ENCODE measurements at regions not wholly inside any gene's neighbourhood (a gene's known extent, or its start where the extent isn't known, plus 50 kb on each side); places are given as distances from the start of the nearest gene placed in this dataset.

GRCh38 chr16:24452724-24453123, 86.6 kb upstream of the RBBP6 start:
- no peaks in the 10 kb centered on the region for H3K27me3 ChIP-seq (ENCODE audit: insufficient read depth, low read length)
- no peaks in the 10 kb centered on the region for H3K36me3 ChIP-seq (ENCODE audit: insufficient read depth, low read depth, low read length)
- no peak overlapping the region for H3K9ac ChIP-seq (ENCODE audit: low read depth, low read length)
- no peaks in the 10 kb centered on the region for H3K9me3 ChIP-seq (ENCODE audit: insufficient read depth, low read depth, low read length)
- no peak overlapping the region for H3K4me3 ChIP-seq (ENCODE audit: low read length)
- no peak overlapping the region for H3K27ac ChIP-seq (ENCODE audit: low read length)
- no peaks in the 10 kb centered on the region for H3K4me1 ChIP-seq (ENCODE audit: insufficient read depth, low read length)

- H3K4me3 ChIP-seq (ENCODE audit: low read length), result no peak overlapping the region
- no peaks in the 10 kb centered on the region for H3K27me3 ChIP-seq (ENCODE audit: insufficient read depth, low read length)
- H3K4me1 ChIP-seq (ENCODE audit: insufficient read depth, low read length), result no peaks in the 10 kb centered on the region
- no peak overlapping the region for H3K9ac ChIP-seq (ENCODE audit: low read depth, low read length)
- H3K27ac ChIP-seq (ENCODE audit: low read length), result no peak overlapping the region
- no peaks in the 10 kb centered on the region for H3K36me3 ChIP-seq (ENCODE audit: insufficient read depth, low read depth, low read length)
- H3K9me3 ChIP-seq (ENCODE audit: insufficient read depth, low read depth, low read length), result peaks cover 3% of the 10 kb centered on the region; the same call in 1 of the 2 replicates
Observed at GRCh38 chr16:24463196-24463945, 76.0 kb upstream of the RBBP6 start.

- Histone ChIP-seq H3K9me3 (ENCODE audit: insufficient read depth, low read depth, low read length) (no peaks in the 10 kb centered on the region), H3K27me3 (ENCODE audit: insufficient read depth, low read length) (no peaks in the 10 kb centered on the region; the same call in 1 of the 2 replicates), H3K36me3 (ENCODE audit: insufficient read depth, low read depth, low read length) (no peaks in the 10 kb centered on the region), H3K27ac (ENCODE audit: low read length) (no peak overlapping the region), H3K9ac (ENCODE audit: low read depth, low read length) (no peak overlapping the region), H3K4me1 (ENCODE audit: insufficient read depth, low read length) (no peaks in the 10 kb centered on the region), H3K4me3 (ENCODE audit: low read length) (no peak overlapping the region)
Observed at GRCh38 chr16:24471561-24472350, 67.6 kb upstream of the RBBP6 start.

GRCh38 chr16:24477492-24477891, 61.9 kb upstream of the RBBP6 start:
- Histone ChIP-seq H3K9me3 (ENCODE audit: insufficient read depth, low read depth, low read length) (no peaks in the 10 kb centered on the region), H3K36me3 (ENCODE audit: insufficient read depth, low read depth, low read length) (no peaks in the 10 kb centered on the region), H3K9ac (ENCODE audit: low read depth, low read length) (no peak overlapping the region), H3K4me3 (ENCODE audit: low read length) (no peak overlapping the region), H3K27ac (ENCODE audit: low read length) (no peak overlapping the region), H3K4me1 (ENCODE audit: insufficient read depth, low read length) (0 out of 2 replicates have a peak, but pooled peaks cover 1% of the 10 kb centered on the region), H3K27me3 (ENCODE audit: insufficient read depth, low read length) (peaks cover 37% of the 10 kb centered on the region)

GRCh38 chr16:24478401-24478800, 61.0 kb upstream of the RBBP6 start:
- H3K36me3 ChIP-seq (ENCODE audit: insufficient read depth, low read depth, low read length), result no peaks in the 10 kb centered on the region
- no peaks in the 10 kb centered on the region for H3K9me3 ChIP-seq (ENCODE audit: insufficient read depth, low read depth, low read length)
- peaks cover 6% of the 10 kb centered on the region; the same call in 1 of the 2 replicates for H3K4me1 ChIP-seq (ENCODE audit: insufficient read depth, low read length)
- no peak overlapping the region for H3K4me3 ChIP-seq (ENCODE audit: low read length)
- no peak overlapping the region for H3K27ac ChIP-seq (ENCODE audit: low read length)
- no peak overlapping the region for H3K9ac ChIP-seq (ENCODE audit: low read depth, low read length)
- peaks cover 44% of the 10 kb centered on the region for H3K27me3 ChIP-seq (ENCODE audit: insufficient read depth, low read length)

- H3K27ac ChIP-seq (ENCODE audit: low read length), result no peak overlapping the region
- no peak overlapping the region for H3K9ac ChIP-seq (ENCODE audit: low read depth, low read length)
- H3K9me3 ChIP-seq (ENCODE audit: insufficient read depth, low read depth, low read length), result no peaks in the 10 kb centered on the region
- H3K4me1 ChIP-seq (ENCODE audit: insufficient read depth, low read length), result peaks cover 8% of the 10 kb centered on the region; the same call in 1 of the 2 replicates
- H3K36me3 ChIP-seq (ENCODE audit: insufficient read depth, low read depth, low read length), result no peaks in the 10 kb centered on the region
- H3K27me3 ChIP-seq (ENCODE audit: insufficient read depth, low read length), result peaks cover 85% of the 10 kb centered on the region
- H3K4me3 ChIP-seq (ENCODE audit: low read length), result peak overlapping the region; percentile 27; the same call in 1 of the 2 replicates
Observed at GRCh38 chr16:24482681-24483202, 56.6 kb upstream of the RBBP6 start.

- H3K4me3 ChIP-seq (ENCODE audit: low read length), result no peak overlapping the region
- peaks cover 52% of the 10 kb centered on the region for H3K27me3 ChIP-seq (ENCODE audit: insufficient read depth, low read length)
- H3K9me3 ChIP-seq (ENCODE audit: insufficient read depth, low read depth, low read length), result peaks cover 4% of the 10 kb centered on the region; the same call in 1 of the 2 replicates
- H3K36me3 ChIP-seq (ENCODE audit: insufficient read depth, low read depth, low read length), result no peaks in the 10 kb centered on the region
- no peak overlapping the region for H3K9ac ChIP-seq (ENCODE audit: low read depth, low read length)
- H3K27ac ChIP-seq (ENCODE audit: low read length), result no peak overlapping the region
- peaks cover 5% of the 10 kb centered on the region; the same call in 1 of the 2 replicates for H3K4me1 ChIP-seq (ENCODE audit: insufficient read depth, low read length)
Observed at GRCh38 chr16:24488045-24488444, 51.3 kb upstream of the RBBP6 start.

Data from iPS-20b (cell line).